ENCODE measurements at regions not wholly inside any gene's neighbourhood (a gene's known extent, or its start where the extent isn't known, plus 50 kb on each side); places are given as distances from the start of the nearest gene placed in this dataset.

DNA sequence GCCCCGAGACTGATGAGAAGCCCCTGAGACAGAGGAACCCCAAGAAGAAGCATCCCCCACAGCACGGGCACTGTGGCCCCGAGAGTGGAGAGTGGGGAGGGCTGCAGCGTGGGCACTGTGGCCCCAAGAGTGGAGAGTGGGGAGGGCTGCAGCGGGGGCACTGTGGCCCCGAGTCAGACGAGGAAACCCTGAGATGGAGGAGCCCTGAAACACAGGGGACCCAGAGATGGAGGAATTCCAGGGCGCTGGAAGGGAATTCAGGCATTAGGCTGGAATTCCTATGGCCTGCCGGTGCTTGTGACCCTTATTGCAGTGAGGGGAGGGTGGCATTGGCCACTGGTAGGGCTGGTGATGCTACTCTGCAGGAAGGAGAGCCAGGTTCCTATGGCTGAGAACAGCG lies 168.6 kb upstream of the SHH start:
- DNase-seq, result no peak

DNA sequence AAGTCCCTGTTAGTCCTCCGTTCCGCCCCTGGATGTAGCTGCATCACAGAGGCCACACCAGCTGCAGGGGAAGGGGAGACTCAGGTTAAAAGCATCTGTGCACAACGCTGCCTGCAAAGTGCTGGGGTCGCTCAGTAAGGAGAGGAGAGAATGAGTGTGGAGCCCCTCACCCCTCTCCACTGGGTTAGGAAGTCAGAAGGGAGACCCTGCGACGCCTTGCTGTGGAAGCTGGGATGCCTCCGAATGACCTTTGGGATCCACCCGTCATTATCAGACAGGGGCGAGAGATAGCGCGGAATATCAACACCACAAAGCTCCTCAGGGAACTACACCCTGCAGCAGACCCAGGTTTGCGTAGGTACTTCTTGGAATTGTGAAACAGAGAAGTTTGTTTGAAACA lies 167.7 kb upstream of the SHH start:
- DNase-seq, result no peak

DNA sequence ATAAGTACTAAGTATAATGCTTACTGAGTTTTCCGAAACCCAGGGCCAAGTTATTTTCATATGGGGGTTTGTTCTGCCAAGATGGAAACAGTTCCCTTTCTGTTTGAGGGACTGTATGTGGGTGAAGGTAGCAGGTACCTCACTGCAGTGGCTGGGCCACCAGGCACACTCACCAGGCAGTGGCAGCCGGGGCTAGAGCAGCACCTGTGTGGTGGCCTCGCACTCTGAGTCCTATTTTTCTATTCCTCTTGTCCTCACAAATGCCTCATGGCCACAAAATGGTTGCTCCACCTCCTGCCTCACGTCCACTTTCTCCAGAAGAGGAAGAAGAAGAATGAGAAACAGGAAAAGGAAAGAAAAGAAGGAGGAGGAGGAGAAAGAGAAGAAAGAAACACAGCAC lies 167.3 kb upstream of the SHH start:
- DNase-seq, result no peak

GRCh38 chr7:155975490-155975889 lies 163.2 kb upstream of the SHH start:
- no peak for DNase-seq

- DNase-seq, result no peak
Measured at GRCh38 chr7:155974186-155974897, 162.1 kb upstream of the SHH start.

DNA sequence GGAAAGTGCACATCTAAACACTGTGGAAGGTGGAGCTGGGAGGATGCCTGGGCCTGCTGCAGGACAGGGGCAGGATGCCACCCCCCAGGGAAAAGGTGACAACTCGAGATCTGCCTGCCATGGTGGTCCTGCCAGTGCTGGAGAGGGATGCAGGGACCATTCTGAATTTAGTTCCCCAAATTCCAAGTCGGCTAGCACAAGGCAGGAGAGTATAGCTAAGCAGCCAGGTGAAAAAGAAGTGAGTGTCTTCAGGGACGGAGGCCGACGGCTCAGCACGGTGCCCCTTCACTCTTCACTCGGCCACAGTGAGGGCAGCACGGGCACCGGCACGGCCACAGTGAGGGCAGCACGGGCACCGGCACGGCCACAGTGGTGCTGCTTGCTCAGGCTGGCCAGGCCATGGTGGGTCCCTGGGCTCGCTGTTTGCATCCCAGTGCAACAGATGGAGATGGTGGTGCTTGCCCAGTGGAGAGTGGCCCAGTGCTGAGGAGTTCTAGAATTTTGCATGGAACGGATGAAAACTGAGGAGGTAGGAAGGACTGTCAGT lies 161.3 kb upstream of the SHH start:
- DNase-seq, result no peak

DNA sequence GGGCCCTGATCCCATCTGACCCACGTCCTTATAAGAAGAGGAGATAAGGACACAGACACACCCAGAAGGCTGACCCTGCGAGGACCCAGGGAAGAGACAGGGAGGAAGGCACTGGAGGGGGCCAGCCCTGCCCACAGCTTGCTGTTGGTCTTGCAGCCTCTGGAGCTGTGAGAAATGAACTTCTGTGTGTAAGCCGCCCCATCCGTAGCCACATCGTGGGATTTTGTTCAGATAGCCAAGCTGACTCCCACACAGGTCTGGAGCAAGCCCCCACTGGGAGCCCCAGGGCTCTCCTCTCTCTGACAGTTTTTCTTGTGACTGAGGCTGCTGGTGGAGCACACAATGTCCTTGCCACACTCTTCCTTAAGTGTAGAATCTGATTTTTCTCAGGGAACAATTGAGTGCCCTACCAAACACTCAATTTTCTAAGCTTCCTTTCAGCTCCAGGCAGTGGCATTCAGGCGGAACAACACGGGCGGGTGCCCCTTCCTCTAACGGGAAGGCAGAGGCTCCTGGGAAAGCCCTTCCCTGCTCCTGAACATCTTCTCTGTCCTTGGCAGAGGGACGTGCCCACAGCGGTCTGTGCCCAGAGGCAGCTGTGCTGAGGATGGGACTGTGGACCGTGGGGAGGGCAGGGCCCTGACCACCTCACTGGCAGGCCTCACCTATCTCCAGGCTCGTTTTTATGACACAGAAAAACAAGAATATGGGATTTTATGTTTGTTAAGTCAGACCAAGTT lies 160.6 kb upstream of the SHH start:
- DNase-seq, result no peak

DNA sequence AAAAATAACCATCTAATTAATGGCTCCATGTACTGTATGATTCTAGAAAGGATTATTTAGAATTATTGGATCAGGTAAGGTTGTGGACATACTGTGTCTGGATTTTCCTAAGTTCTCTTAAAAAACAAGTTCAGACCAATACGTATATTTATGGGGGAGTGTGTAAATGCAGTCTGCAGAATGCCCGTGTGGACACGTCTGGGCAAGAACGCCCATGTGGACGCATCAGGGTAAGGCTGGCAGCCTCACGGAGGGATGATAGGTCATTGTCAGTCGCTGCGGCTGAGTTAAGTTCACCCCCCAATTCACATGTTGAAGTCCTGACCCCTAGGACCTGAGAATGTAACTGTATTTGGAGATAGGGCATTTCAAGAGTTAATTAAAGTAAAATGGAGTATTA lies 160.0 kb upstream of the SHH start:
- no peak for DNase-seq

GRCh38 chr7:155971180-155971770 lies 159.0 kb upstream of the SHH start:
- DNase-seq, result no peak

DNA sequence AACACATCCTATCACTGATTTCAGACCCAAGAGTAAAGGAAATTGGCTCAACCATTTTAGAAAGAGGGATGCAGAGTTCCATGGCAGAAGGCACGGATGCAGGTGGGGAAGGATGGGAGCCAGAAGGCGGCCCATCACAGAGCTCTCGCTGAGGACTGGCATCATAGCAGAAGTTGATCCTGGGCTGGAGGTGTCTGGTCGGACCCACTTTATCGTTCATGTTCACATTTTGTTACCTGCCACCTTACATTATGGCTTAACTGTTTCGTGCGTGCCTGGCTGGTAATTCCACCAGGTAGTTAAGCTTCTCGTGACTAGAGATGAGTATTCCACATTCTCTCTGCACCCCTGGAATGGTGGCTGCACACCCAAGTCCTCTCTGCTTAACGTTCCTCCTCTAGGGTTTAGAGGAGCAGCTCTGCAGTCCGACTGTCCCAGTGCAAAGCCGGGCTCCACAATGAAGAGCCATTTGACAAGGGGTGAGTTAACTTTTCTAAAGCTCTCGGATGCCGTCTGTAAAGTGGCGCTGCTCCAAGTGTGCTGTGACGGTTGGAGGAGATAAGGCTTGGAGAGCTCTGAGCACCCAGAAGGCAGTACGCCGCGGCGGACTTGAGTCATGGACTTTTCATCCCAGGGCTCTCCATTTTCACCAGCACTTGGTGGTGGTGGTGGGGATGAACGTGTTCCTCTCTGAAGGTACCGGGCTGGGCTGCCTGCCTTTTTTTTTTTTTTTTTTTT lies 157.1 kb upstream of the SHH start:
- no peak for DNase-seq

- DNase-seq, result no peak
Measured at GRCh38 chr7:155965010-155965409, 152.7 kb upstream of the SHH start.

DNA sequence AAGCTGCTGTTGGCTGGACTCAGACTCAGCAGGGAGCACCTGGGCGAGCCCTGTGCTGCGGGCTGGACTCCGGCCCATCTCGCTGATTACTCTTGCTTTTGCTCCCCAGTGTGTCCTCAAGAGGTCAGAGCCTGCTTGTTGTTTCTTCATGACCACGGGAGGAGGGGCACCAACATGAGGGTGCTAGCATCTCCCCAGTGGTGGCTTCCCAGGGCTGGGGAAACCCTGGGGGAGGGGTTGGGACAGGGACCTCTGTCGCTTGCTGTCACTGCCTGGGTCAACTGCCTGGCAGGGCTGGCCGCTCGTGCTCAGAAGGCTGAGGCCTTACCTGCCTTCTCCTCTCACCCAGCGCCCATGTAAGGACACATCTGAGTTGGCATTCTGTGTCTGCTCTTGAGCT lies 152.3 kb upstream of the SHH start:
- no peak for DNase-seq

- DNase-seq, result no peak
Measured at GRCh38 chr7:155963771-155964195, 151.5 kb upstream of the SHH start.

DNA sequence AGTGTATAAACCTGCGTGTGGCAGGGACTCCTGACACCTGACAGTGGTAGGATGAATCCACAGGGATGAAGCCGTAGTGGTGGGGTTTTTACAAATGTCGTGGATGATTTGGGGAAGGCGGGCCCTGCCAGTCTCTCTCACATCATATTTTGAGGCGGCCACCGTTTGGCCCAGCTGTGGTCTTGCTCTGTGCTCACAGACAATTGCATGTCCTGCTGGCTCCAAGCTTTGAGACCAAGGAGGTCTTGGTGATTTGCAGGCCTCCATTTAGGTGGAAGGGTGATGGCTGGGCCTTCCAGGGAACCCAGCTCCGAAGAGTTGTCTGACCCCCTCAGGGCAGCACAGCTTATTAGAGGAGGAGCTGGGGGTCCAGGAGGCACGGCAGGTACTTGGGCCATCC lies 151.1 kb upstream of the SHH start:
- no peak for DNase-seq

- no peak for DNase-seq
Measured at GRCh38 chr7:155962968-155963300, 150.7 kb upstream of the SHH start.

DNA sequence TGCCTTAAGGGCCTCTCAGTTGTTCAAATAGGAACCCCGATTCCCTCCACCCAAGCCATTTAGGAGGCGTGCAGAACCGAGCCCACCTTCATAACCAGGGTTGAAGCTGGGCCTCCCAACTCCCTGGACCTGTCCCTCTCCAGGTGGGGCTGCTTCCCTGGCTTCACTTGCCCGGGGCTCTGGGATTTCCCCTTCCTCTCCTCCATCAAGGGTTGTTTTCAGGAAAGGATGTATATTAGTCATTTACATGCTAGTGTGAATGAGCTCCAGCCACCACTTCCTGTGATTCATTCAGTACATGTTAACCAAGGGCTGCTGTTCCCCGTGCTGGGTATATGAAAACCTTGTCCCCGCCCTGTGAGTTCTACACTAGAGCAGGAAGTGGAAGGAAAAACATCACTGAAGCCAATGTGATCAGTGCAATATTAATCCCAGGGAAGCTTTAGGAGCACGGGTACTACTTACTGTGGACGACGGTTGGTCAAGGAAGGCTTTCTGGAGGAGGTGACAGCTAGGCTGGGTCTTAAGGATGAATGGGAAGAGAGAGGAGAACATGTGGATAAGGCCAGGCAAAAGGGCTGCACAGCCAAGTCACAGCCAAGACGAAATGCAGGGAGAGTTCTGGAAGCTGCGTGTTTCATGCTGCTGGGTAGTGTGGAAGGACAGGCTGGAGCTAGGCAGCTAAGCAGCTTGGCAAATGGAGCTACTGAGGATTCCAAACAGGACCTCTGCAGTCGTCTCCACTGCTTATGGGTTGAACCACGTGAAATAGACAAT lies 150.1 kb upstream of the SHH start:
- no peak for DNase-seq

DNA sequence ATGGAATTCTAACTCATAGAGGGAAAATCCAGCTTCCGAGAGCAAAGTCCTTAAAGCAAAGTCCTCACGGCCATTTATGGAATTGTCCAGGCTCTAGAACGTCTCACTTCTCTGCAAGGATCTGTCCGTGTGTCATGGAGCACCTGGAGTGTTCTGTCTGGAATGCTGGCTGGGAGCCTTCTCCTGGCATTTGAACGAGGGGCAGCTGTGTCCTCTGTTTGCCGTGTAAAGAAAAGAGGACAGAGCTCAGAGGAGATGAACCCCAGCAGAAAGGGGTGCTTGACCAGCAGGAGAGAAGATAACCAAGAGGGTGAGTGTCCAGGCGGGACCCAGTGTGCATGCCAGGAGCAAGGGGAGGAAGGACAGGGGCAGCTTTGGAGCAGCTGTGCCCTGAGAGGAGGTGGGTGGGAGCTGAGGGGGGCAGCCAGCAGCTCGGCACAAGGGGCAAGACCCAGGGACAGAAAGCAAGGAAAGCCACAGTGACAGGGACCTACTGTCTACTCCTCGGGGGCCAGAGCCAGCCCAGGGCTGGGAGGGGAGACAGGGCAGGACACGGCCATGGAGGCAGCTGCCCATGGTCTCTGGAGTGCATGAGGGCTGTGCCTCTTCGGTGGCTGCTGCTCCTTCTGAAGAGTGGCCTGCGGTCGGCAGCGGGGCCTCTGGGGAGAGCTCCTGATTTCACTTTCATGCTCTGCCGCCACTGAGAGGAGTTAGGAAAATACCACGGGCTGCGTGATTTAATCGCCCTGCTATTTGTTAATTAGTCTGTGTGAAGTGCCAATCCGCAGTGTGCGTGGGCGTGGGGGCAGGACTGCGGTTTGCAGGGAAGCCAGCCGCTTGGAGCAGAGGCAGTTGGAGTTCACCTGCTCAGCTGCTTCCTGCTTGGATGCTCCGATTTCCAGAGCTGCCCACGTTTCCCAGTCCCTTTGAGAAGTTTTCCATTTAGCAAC lies 149.3 kb upstream of the SHH start:
- no peak for DNase-seq

DNA sequence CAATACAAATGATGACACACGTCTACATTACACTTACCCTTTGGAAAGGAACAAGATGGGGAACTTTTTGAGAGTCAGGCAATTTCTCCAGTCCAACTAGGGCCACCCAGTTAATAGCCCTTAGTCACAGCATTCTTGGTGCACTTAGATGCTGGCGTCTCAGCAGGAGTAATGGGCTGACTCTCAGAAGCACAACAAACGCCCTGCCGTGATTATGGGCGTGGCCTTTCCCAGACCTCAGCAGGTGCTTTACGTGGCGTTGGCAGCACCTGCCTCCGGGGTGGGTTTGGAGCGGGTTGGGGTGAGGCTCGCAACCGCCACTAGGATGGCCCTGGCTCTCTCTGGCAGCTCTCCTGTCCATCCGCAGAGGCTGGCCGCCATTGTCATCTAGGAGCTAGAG lies 147.6 kb upstream of the SHH start:
- no peak for DNase-seq

DNA sequence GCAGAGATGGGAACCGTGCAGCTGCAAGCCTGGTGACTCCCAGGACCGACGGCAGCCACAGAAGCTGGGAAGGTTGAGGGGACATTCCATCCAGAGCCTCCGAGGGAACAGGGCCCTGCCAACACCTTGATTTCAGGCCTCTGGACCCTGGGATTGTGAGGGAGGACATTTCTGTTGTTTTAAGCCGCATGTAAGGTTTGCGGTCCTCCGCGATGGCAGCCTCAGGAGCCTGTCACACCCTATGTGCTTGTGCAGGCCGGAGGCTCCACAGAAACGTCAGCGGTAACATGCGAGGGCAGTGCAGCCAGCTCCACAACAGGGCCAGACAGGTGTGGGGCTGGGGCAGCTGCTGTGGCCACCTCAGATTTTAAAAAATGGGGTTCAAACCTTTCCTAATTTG lies 144.7 kb upstream of the SHH start:
- DNase-seq, result no peak

DNA sequence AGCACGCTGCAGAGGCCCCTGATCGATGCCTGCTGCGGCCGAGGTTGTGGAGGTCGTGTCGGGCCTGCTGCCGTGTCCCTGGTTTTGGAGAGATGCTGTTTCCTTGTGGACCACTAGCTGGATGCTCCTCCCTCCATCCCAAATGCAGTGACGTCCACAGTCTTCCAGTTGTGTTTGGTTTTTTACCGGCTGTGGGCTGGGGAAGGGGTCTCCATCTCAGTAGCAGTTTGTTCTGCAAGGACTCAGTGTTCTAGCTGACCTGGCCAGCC lies 143.0 kb upstream of the SHH start:
- DNase-seq, result no peak

- no peak for DNase-seq
Measured at GRCh38 chr7:155954550-155955366, 142.5 kb upstream of the SHH start.

Data from GDM1 (cell line).